H9 (cell line): ENCODE measurements at regions not wholly inside any gene's neighbourhood (a gene's known extent, or its start where the extent isn't known, plus 50 kb on each side); places are given as distances from the start of the nearest gene placed in this dataset.

ENCODE experiments used
- DNase-seq: peaks from one replicate; pipeline ENCODE4 v3.0.0-alpha.2; 2017
- H2AFZ ChIP-seq: one replicate; pipeline ENCODE4 v1.6.1; 2013; ENCODE audit warnings: mild to moderate bottlenecking, low read length, control low read depth, moderate library complexity
- H2AK5ac ChIP-seq: 2 replicates; pipeline ENCODE4 v1.6.1; 2013; ENCODE audit warnings: low read length, control low read depth, mixed read lengths; ENCODE audit not compliant: insufficient read length
- H2BK120ac ChIP-seq: one replicate; pipeline ENCODE4 v1.6.1; 2013; ENCODE audit warnings: low read depth, mild to moderate bottlenecking, low read length, control low read depth, inconsistent platforms; ENCODE audit not compliant: poor library complexity, severe bottlenecking
- H2BK12ac ChIP-seq: 2 replicates; pipeline ENCODE4 v1.6.1; 2013; ENCODE audit warnings: low read length, control low read depth, mixed read lengths, low read depth; ENCODE audit not compliant: insufficient read length
- H2BK15ac ChIP-seq: 2 replicates; pipeline ENCODE4 v1.6.1; 2013; ENCODE audit warnings: low read depth, low read length, control low read depth
- H2BK20ac ChIP-seq: one replicate; pipeline ENCODE4 v1.6.1; 2013; ENCODE audit warnings: low read depth, mild to moderate bottlenecking, low read length, control low read depth, inconsistent platforms; ENCODE audit not compliant: poor library complexity, severe bottlenecking
- H2BK5ac ChIP-seq: 2 replicates; pipeline ENCODE4 v1.6.1; 2013; ENCODE audit warnings: low read length, control low read depth, mixed read lengths; ENCODE audit not compliant: insufficient read length
- H3K14ac ChIP-seq: 2 replicates; pipeline ENCODE4 v1.6.1; 2013; ENCODE audit warnings: low read length, control low read depth; ENCODE audit not compliant: insufficient read depth
- H3K18ac ChIP-seq: 2 replicates; pipeline ENCODE4 v1.6.1; 2013; ENCODE audit warnings: low read depth, mild to moderate bottlenecking, mixed read lengths, low read length, control low read depth; ENCODE audit not compliant: insufficient read length
- H3K23ac ChIP-seq: 2 replicates; pipeline ENCODE4 v1.6.1; 2013; ENCODE audit warnings: low read length, control low read depth, mixed read lengths, low read depth; ENCODE audit not compliant: insufficient read length
- H3K23me2 ChIP-seq: 2 replicates; pipeline ENCODE4 v1.6.1; 2013; ENCODE audit warnings: low read depth, mild to moderate bottlenecking, mixed read lengths, low read length, control low read depth; ENCODE audit not compliant: insufficient read length, poor library complexity, severe bottlenecking
- H3K27ac ChIP-seq: 2 replicates; pipeline ENCODE4 v1.5.1; 2013; ENCODE audit warnings: low read length, control low read depth, mixed read lengths, low read depth; ENCODE audit not compliant: insufficient read length
- H3K27me3 ChIP-seq: 2 replicates; pipeline ENCODE4 v1.6.1; 2013; ENCODE audit warnings: low read length, control low read depth, inconsistent platforms; ENCODE audit not compliant: insufficient read depth
- H3K4ac ChIP-seq: 2 replicates; pipeline ENCODE4 v1.6.1; 2013; ENCODE audit warnings: low read depth, mild to moderate bottlenecking, control low read depth, inconsistent platforms, low read length, moderate library complexity
- H3K4me1 ChIP-seq: 2 replicates; pipeline ENCODE4 v1.6.1; 2013; ENCODE audit warnings: low read length, control low read depth, inconsistent platforms; ENCODE audit not compliant: insufficient read depth
- H3K4me2 ChIP-seq: 2 replicates; pipeline ENCODE4 v1.6.1; 2013; ENCODE audit warnings: low read length, control low read depth, mixed read lengths; ENCODE audit not compliant: insufficient read length, insufficient read depth
- H3K56ac ChIP-seq: 2 replicates; pipeline ENCODE4 v1.6.1; 2013; ENCODE audit warnings: low read depth, mild to moderate bottlenecking, mixed read lengths, low read length, control low read depth; ENCODE audit not compliant: insufficient read length
- H3K79me1 ChIP-seq: 2 replicates; pipeline ENCODE4 v1.6.1; 2013; ENCODE audit warnings: low read depth, mild to moderate bottlenecking, moderate library complexity, low read length, control low read depth, inconsistent platforms; ENCODE audit not compliant: insufficient read depth, poor library complexity, severe bottlenecking
- H3K79me2 ChIP-seq: 2 replicates; pipeline ENCODE4 v1.6.1; 2013; ENCODE audit warnings: low read length, control low read depth, inconsistent platforms; ENCODE audit not compliant: insufficient read depth
- H3K9ac ChIP-seq: 2 replicates; pipeline ENCODE4 v1.6.1; 2013; ENCODE audit warnings: low read length, control low read depth, mixed read lengths; ENCODE audit not compliant: insufficient read length; ENCODE audit errors: extremely low read depth
- H3K9me3 ChIP-seq: one replicate; pipeline ENCODE4 v1.6.1; 2013; ENCODE audit warnings: low read depth, low read length, inconsistent platforms; ENCODE audit not compliant: control insufficient read depth
- H3T11ph ChIP-seq: one replicate; pipeline ENCODE4 v1.6.1; 2013; ENCODE audit warnings: mild to moderate bottlenecking, low read length, control low read depth, inconsistent platforms
- H4K20me1 ChIP-seq: one replicate; pipeline ENCODE4 v1.6.1; 2013; ENCODE audit not compliant: control insufficient read depth, insufficient read length, insufficient read depth
- H4K5ac ChIP-seq: 2 replicates; pipeline ENCODE4 v1.6.1; 2013; ENCODE audit warnings: low read depth, mild to moderate bottlenecking, mixed read lengths, low read length, control low read depth; ENCODE audit not compliant: insufficient read length
- H4K8ac ChIP-seq: replicated peaks from 2 replicates; pipeline ENCODE4 v1.6.1; 2013; ENCODE audit warnings: low read length, control low read depth, mixed read lengths, low read depth; ENCODE audit not compliant: insufficient read length
- H4K91ac ChIP-seq: 2 replicates; pipeline ENCODE4 v1.6.1; 2013; ENCODE audit warnings: low read depth, mild to moderate bottlenecking, moderate library complexity, mixed read lengths, low read length, control low read depth; ENCODE audit not compliant: insufficient read length
- H3K27ac Mint-ChIP-seq, 3 experiments: 2 replicates in 2 of 3; 3 replicates in 1 of 3; pipeline ENCODE4 v1.8.0; 2020 to 2021; ENCODE audit warnings: mixed read lengths in 3 of 3, mild to moderate bottlenecking in 1 of 3, moderate library complexity in 1 of 3
- H3K27me3 Mint-ChIP-seq: 2 replicates; pipeline ENCODE4 v1.8.0; 2021; ENCODE audit warnings: low read depth, mild to moderate bottlenecking, moderate library complexity, mixed read lengths
- H3K36me3 Mint-ChIP-seq, 3 experiments: 2 replicates in 2 of 3; 3 replicates in 1 of 3; pipeline ENCODE4 v1.8.0; 2020 to 2021; ENCODE audit warnings: low read depth in 3 of 3, mixed read lengths in 3 of 3; ENCODE audit not compliant: insufficient read depth in 1 of 3
- H3K4me1 Mint-ChIP-seq, 2 experiments: 2 replicates each; pipeline ENCODE4 v1.8.0; 2020; ENCODE audit warnings: mixed read lengths in 2 of 2
- H3K4me3 Mint-ChIP-seq, 2 experiments: 2 replicates in 1 of 2; 3 replicates in 1 of 2; pipeline ENCODE4 v1.8.0; 2020 to 2021; ENCODE audit warnings: mild to moderate bottlenecking in 2 of 2, mixed read lengths in 2 of 2, moderate library complexity in 1 of 2
- H3K9me3 Mint-ChIP-seq, 2 experiments: 2 replicates in 1 of 2; 3 replicates in 1 of 2; pipeline ENCODE4 v1.8.0; 2020; ENCODE audit warnings: mild to moderate bottlenecking in 2 of 2, mixed read lengths in 2 of 2, moderate library complexity in 1 of 2
- WGBS: extraction: QIAGEN DNeasy Blood & Tissue Kit; methylation state at CpG from one replicate; pipeline ENCODE4 v1.1.7; 2013; ENCODE audit warnings: missing lambda C conversion rate, low lambda C conversion rate, mixed read lengths; ENCODE audit not compliant: insufficient read length; ENCODE audit errors: extremely low coverage; 5-methylcytosine and 5-hydroxymethylcytosine counted together
- TF ChIP-seq, protein P1 (sequence below): fragments of 200-600 bp; sonication (generic); conservative IDR thresholded peaks from 3 replicates; pipeline ENCODE4 v1.8.0; 2021; ENCODE audit warnings: antibody characterized with exemption, mild to moderate bottlenecking

GRCh38 chr6:113756290-113756665, 100.9 kb upstream of the MARCKS start:
- Histone ChIP-seq H3K4ac (no peak overlapping the region), H4K91ac (no peak overlapping the region), H3T11ph (no peak overlapping the region), H3K23ac (no peak overlapping the region), H3K79me1 (no peaks in the 10 kb centered on the region), H3K56ac (no peak overlapping the region), H3K4me2 (no peak overlapping the region), H3K4me1 (no peaks in the 10 kb centered on the region), H3K14ac (no peak overlapping the region), H3K27me3 (no peaks in the 10 kb centered on the region), H2BK120ac (no peak overlapping the region), H2BK12ac (no peak overlapping the region), H4K5ac (no peak overlapping the region), H2BK15ac (no peak overlapping the region), H4K8ac (no peak overlapping the region), H3K18ac (no peak overlapping the region), H2AK5ac (no peak overlapping the region), H4K20me1 (no peaks in the 10 kb centered on the region), H2AFZ (no peak overlapping the region), H2BK20ac (no peak overlapping the region), H3K23me2 (no peaks in the 10 kb centered on the region), H3K27ac (no peak overlapping the region), H2BK5ac (no peak overlapping the region), H3K9me3 (no peaks in the 10 kb centered on the region), H3K79me2 (no peaks in the 10 kb centered on the region), H3K9ac (no peak overlapping the region)
- WGBS = no CpG with 5 or more reads among the region's 2 CpGs
- TF ChIP-seq, protein P1, sequence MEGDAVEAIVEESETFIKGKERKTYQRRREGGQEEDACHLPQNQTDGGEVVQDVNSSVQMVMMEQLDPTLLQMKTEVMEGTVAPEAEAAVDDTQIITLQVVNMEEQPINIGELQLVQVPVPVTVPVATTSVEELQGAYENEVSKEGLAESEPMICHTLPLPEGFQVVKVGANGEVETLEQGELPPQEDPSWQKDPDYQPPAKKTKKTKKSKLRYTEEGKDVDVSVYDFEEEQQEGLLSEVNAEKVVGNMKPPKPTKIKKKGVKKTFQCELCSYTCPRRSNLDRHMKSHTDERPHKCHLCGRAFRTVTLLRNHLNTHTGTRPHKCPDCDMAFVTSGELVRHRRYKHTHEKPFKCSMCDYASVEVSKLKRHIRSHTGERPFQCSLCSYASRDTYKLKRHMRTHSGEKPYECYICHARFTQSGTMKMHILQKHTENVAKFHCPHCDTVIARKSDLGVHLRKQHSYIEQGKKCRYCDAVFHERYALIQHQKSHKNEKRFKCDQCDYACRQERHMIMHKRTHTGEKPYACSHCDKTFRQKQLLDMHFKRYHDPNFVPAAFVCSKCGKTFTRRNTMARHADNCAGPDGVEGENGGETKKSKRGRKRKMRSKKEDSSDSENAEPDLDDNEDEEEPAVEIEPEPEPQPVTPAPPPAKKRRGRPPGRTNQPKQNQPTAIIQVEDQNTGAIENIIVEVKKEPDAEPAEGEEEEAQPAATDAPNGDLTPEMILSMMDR = no peak
- no peak overlapping the region for H3K27ac Mint-ChIP-seq
- DNase-seq = no peak
- no peaks in the 10 kb centered on the region for H3K36me3 Mint-ChIP-seq
- no peak overlapping the region for H3K4me3 Mint-ChIP-seq
- no peaks in the 10 kb centered on the region for H3K4me1 Mint-ChIP-seq
- H3K9me3 Mint-ChIP-seq = no peaks in the 10 kb centered on the region
- H3K27me3 Mint-ChIP-seq = no peaks in the 10 kb centered on the region
